Neural cell (in vitro differentiated cells): ENCODE measurements at regions not wholly inside any gene's neighbourhood (a gene's known extent, or its start where the extent isn't known, plus 50 kb on each side); places are given as distances from the start of the nearest gene placed in this dataset.

ENCODE experiments used
- H2AFZ ChIP-seq: fragments of 200-600, 300-800 bp; sonication (generic), shearing (Covaris generic); 2 replicates; pipeline ENCODE4 v1.6.0; 2014; ENCODE audit warnings: low read depth, mild to moderate bottlenecking, antibody characterized with exemption, low read length, moderate library complexity
- H3F3A ChIP-seq: fragments of 200-600 bp; shearing (Covaris generic); 2 replicates; pipeline ENCODE4 v1.6.1; 2016; ENCODE audit warnings: mild to moderate bottlenecking, moderate library complexity, mixed read lengths, antibody characterized with exemption, low read length; ENCODE audit not compliant: insufficient read depth, poor library complexity, severe bottlenecking
- H3K27ac ChIP-seq: fragments of 200-600, 300-800 bp; sonication (generic), shearing (Covaris generic); 2 replicates; pipeline ENCODE4 v1.5.1; 2014; ENCODE audit warnings: mild to moderate bottlenecking, low read length, moderate library complexity
- H3K27me3 ChIP-seq: fragments of 300-800, 200-600 bp; sonication (generic), shearing (Covaris generic); 2 replicates; pipeline ENCODE4 v1.6.0; 2014; ENCODE audit warnings: mild to moderate bottlenecking, low read depth, low read length, moderate library complexity; ENCODE audit not compliant: insufficient read depth
- H3K36me3 ChIP-seq: fragments of 300-800, 200-600 bp; sonication (generic), shearing (Covaris generic); 2 replicates; pipeline ENCODE4 v1.5.1; 2014; ENCODE audit warnings: mild to moderate bottlenecking, antibody characterized with exemption, low read length, moderate library complexity; ENCODE audit not compliant: insufficient read depth
- H3K4me2 ChIP-seq: fragments of 300-800, 200-600 bp; sonication (generic), shearing (Covaris generic); 2 replicates; pipeline ENCODE4 v1.6.0; 2014; ENCODE audit warnings: mild to moderate bottlenecking, low read length
- H3K4me3 ChIP-seq: fragments of 300-800, 200-600 bp; sonication (generic), shearing (Covaris generic); 2 replicates; pipeline ENCODE4 v1.5.1; 2014; ENCODE audit warnings: mild to moderate bottlenecking, low read length, moderate library complexity
- H3K79me2 ChIP-seq: fragments of 200-600 bp; shearing (Covaris generic); replicated peaks from 2 replicates; pipeline ENCODE4 v1.6.0; 2014; ENCODE audit warnings: mild to moderate bottlenecking, low read length, moderate library complexity; ENCODE audit not compliant: insufficient read depth
- H3K9ac ChIP-seq: fragments of 300-800, 200-600 bp; sonication (generic), shearing (Covaris generic); 2 replicates; pipeline ENCODE4 v1.6.1; 2016; ENCODE audit warnings: mild to moderate bottlenecking, low read length, mixed read lengths
- H3K9me2 ChIP-seq: fragments of 200-600 bp; shearing (Covaris generic); 2 replicates; pipeline ENCODE4 v1.6.1; 2016; ENCODE audit warnings: mild to moderate bottlenecking, low read length, mixed read lengths; ENCODE audit not compliant: insufficient read depth
- H3K9me3 ChIP-seq: fragments of 200-600, 300-800 bp; sonication (generic), shearing (Covaris generic); 2 replicates; pipeline ENCODE4 v1.6.1; 2016; ENCODE audit warnings: mild to moderate bottlenecking, mixed run types, low read length, moderate library complexity, mixed read lengths
- H4K20me1 ChIP-seq: fragments of 200-600 bp; shearing (Covaris generic); 2 replicates; pipeline ENCODE4 v1.6.1; 2016; ENCODE audit warnings: mild to moderate bottlenecking, mixed run types; ENCODE audit not compliant: insufficient read depth
- CTCF ChIP-seq: fragments of 450-650 bp; IDR thresholded peaks from 2 replicates; pipeline ENCODE4 v1.5.1; 2014; ENCODE audit warnings: antibody characterized with exemption, mild to moderate bottlenecking, moderate library complexity; ENCODE audit not compliant: poor library complexity, severe bottlenecking
- EP300 ChIP-seq: fragments of 450-650 bp; conservative IDR thresholded peaks from 2 replicates; pipeline ENCODE4 v1.6.1; 2014; ENCODE audit warnings: antibody characterized with exemption, mild to moderate bottlenecking, moderate library complexity; ENCODE audit not compliant: poor library complexity, severe bottlenecking
- EZH2 ChIP-seq: fragments of 200-600, 300-800 bp; shearing (Covaris generic), sonication (generic); IDR thresholded peaks from 2 replicates; pipeline ENCODE4 v1.6.1; 2014; ENCODE audit warnings: antibody characterized with exemption, low read length, borderline replicate concordance, mild to moderate bottlenecking; ENCODE audit not compliant: insufficient read depth, poor library complexity, severe bottlenecking
- MXI1 ChIP-seq: fragments of 450-650 bp; conservative IDR thresholded peaks from 2 replicates; pipeline ENCODE4 v1.6.1; 2014; ENCODE audit warnings: antibody characterized with exemption, mild to moderate bottlenecking; ENCODE audit not compliant: poor library complexity, severe bottlenecking
- POLR2AphosphoS5 ChIP-seq: IDR thresholded peaks from 2 replicates; pipeline ENCODE4 v1.6.1; 2012
- RAD21 ChIP-seq: fragments of 450-650 bp; conservative IDR thresholded peaks from 2 replicates; pipeline ENCODE4 v1.6.1; 2014; ENCODE audit warnings: antibody characterized with exemption, mild to moderate bottlenecking, moderate library complexity
- SMC3 ChIP-seq: fragments of 450-650 bp; conservative IDR thresholded peaks from 2 replicates; pipeline ENCODE4 v1.6.1; 2014; ENCODE audit warnings: antibody characterized with exemption, mild to moderate bottlenecking, moderate library complexity; ENCODE audit not compliant: poor library complexity
- TAF1 ChIP-seq: IDR thresholded peaks from 2 replicates; pipeline ENCODE4 v1.6.1; 2012; ENCODE audit warnings: low read depth
- TF ChIP-seq, protein P1 (sequence below): IDR thresholded peaks from 2 replicates; pipeline ENCODE4 v1.6.1; 2012; ENCODE audit warnings: borderline replicate concordance

DNA sequence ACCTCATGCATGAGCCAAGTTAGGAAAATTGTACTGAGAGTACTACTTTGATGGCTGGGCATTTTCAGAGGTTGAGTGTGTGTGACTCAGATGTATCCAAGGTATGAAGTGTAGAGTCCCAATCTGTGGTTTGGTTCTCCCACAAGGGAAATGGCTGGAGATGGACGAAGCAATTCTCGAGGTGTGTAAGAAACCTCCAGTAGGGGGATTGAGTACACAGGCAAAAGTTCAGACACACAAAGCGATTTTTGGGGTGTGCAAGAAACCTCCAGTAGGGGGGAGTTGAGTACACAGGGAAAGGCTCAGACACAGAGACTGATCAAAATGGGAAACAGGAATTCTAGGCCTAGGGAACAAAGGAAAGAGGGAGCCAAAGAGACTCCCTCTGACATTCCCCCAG is 1536.3 kb downstream of the FAM181B start:
- H2AFZ ChIP-seq: no peak overlapping the region
- H3K9ac ChIP-seq: no peak overlapping the region
- TF ChIP-seq EP300 (no peak), RAD21 (no peak), EZH2 (no peak), TAF1 (no peak), CTCF (no peak), POLR2AphosphoS5 (no peak), SMC3 (no peak), MXI1 (no peak)
- TF ChIP-seq, protein P1, sequence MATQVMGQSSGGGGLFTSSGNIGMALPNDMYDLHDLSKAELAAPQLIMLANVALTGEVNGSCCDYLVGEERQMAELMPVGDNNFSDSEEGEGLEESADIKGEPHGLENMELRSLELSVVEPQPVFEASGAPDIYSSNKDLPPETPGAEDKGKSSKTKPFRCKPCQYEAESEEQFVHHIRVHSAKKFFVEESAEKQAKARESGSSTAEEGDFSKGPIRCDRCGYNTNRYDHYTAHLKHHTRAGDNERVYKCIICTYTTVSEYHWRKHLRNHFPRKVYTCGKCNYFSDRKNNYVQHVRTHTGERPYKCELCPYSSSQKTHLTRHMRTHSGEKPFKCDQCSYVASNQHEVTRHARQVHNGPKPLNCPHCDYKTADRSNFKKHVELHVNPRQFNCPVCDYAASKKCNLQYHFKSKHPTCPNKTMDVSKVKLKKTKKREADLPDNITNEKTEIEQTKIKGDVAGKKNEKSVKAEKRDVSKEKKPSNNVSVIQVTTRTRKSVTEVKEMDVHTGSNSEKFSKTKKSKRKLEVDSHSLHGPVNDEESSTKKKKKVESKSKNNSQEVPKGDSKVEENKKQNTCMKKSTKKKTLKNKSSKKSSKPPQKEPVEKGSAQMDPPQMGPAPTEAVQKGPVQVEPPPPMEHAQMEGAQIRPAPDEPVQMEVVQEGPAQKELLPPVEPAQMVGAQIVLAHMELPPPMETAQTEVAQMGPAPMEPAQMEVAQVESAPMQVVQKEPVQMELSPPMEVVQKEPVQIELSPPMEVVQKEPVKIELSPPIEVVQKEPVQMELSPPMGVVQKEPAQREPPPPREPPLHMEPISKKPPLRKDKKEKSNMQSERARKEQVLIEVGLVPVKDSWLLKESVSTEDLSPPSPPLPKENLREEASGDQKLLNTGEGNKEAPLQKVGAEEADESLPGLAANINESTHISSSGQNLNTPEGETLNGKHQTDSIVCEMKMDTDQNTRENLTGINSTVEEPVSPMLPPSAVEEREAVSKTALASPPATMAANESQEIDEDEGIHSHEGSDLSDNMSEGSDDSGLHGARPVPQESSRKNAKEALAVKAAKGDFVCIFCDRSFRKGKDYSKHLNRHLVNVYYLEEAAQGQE: no peak
- no peaks in the 10 kb centered on the region for H3K9me2 ChIP-seq
- no peaks in the 10 kb centered on the region for H4K20me1 ChIP-seq
- no peaks in the 10 kb centered on the region for H3K79me2 ChIP-seq
- H3K27me3 ChIP-seq: no peaks in the 10 kb centered on the region
- H3K36me3 ChIP-seq: no peaks in the 10 kb centered on the region
- no peaks in the 10 kb centered on the region for H3F3A ChIP-seq
- peaks cover 2% of the 10 kb centered on the region for H3K9me3 ChIP-seq
- no peak overlapping the region for H3K4me2 ChIP-seq
- H3K27ac ChIP-seq: no peak overlapping the region
- no peak overlapping the region for H3K4me3 ChIP-seq

DNA sequence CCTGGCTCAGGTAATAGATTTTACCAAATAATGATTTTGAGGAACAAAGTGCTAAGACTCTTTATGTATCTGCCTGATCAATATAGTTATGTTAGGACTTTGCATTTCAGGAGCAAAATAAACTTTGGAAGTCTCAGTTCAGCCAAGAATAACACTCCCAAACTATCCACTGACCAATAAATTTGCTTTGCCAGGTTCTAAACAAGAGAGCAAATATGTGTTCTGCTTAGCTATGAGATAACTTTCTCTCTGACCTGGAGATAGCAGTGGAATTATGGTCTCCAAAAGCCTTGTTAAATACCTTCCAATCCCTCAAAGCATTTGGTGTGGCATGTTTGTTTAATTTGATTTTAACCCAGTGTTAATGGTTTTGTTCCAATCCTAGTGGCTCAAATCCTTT is 1541.1 kb downstream of the FAM181B start:
- no peaks in the 10 kb centered on the region for H3F3A ChIP-seq
- no peak overlapping the region for H2AFZ ChIP-seq
- H3K4me2 ChIP-seq: no peak overlapping the region
- H3K9me3 ChIP-seq: no peaks in the 10 kb centered on the region
- H3K79me2 ChIP-seq: no peaks in the 10 kb centered on the region
- H3K9me2 ChIP-seq: no peaks in the 10 kb centered on the region
- H3K36me3 ChIP-seq: no peaks in the 10 kb centered on the region
- no peaks in the 10 kb centered on the region for H3K27me3 ChIP-seq
- H3K9ac ChIP-seq: no peak overlapping the region
- no peak for TF ChIP-seq EZH2
- TF ChIP-seq EP300: no peak
- TF ChIP-seq RAD21: no peak
- TF ChIP-seq POLR2AphosphoS5: no peak
- TF ChIP-seq CTCF: no peak
- TF ChIP-seq SMC3: no peak
- no peak for TF ChIP-seq MXI1
- no peak for TF ChIP-seq TAF1
- TF ChIP-seq, protein P1: no peak
- H3K4me3 ChIP-seq: no peak overlapping the region
- no peak overlapping the region for H3K27ac ChIP-seq
- no peaks in the 10 kb centered on the region for H4K20me1 ChIP-seq
